HG03135 (cell line): ENCODE measurements at regions not wholly inside any gene's neighbourhood (a gene's known extent, or its start where the extent isn't known, plus 50 kb on each side); places are given as distances from the start of the nearest gene placed in this dataset.
"Not testable (repeated sequence)": the region's sequence is repeated elsewhere in the genome, so short reads cannot be mapped to it uniquely, and the experiment has no call there.

Experiments
- ATAC-seq: cut with Tn5 transposase; IDR thresholded peaks from one replicate; pipeline ENCODE4 v1.9.1; 2021; ENCODE audit warnings: mild to moderate bottlenecking, moderate library complexity; ENCODE audit not compliant: unreplicated experiment

DNA sequence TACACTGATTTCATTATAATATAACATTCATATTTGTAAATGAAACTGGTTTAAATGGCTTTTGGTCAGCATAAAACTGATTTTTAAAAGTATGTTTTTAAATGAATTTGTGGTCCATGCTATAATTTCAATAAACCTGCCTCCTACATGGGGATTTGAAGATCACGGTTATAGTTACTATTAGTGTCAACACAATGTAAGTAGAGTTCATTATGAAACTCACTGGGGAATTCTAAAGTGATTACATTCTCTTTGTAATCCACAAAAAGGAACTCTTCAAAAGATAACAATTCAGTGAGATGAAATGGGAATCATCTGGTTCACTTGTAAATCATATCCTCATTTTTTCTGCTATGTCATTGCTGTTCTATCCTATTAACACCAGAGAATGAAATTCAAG lies 204.5 kb upstream of the G2E3 start:
- ATAC-seq, result no peak

DNA sequence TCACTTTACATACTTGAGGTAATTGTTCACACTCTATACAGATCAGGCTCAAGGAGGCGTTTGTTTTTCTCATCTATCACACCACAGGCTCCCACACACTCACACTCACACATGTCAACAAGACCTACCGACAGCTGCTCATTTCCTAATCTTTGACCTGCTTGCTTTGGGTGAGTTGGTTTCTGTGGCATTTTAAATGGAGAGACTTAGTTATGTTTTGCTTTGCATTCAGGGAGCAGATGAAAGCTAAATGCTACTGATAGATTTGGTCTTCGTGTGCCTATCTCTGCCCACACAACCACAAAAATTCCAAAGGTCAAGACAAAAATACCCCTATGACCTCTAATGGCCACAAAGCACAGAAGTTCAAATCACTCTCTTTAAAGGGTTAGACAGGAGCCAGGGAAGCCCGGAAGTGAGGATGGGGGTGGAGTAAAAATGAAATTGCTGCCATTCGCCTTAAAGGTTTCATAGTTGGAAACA lies 203.5 kb upstream of the G2E3 start:
- peak; percentile 69 for ATAC-seq

- ATAC-seq, result no peak
Measured at GRCh38 chr14:30356438-30357202, 202.3 kb upstream of the G2E3 start.

DNA sequence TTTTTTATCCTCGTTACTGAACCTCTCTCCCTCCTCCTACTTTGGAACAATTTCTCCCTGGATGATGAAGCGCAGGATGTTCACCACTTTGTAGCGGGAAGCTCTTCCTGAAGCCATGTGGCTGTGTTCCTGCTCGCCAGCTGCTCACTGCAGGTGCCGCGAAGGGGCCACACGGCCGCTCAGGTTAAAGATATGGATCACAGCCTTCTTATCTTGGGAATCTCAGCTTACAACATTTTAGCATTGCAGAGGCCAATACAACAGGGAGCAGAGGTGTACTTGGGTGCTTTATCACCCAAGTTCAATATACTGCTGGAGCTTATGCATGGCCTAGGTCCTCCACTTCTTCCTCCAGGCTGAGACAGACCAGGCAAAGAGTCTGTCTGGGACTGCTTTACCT lies 201.2 kb upstream of the G2E3 start:
- no peak for ATAC-seq

GRCh38 chr14:30362369-30363218 lies 196.4 kb upstream of the G2E3 start:
- ATAC-seq, result no peak

- ATAC-seq, result not testable (repeated sequence)
Measured at GRCh38 chr14:30363219-30363880, 195.6 kb upstream of the G2E3 start.

- no peak for ATAC-seq
Measured at GRCh38 chr14:30369502-30370180, 189.3 kb upstream of the G2E3 start.

- no peak for ATAC-seq
Measured at GRCh38 chr14:30373053-30373452, 185.9 kb upstream of the G2E3 start.

DNA sequence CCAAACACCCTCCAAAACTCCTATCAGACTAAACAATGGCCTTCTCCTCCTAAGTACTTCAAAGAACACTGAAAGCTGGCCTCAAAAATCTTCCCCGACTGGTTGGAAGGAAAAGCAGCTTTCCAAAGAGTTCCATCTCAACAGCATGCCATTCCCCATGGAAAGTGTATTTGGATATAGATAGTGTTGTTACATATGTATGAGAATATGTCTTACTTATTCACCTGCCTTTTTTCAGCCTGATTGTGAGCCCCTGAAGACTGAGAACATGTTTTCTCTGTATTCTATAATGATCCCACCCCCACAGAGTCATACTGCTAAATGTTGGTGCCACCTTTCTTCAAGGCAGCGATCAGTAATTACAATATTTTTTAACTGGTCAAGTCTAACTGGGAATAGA lies 185.4 kb upstream of the G2E3 start:
- ATAC-seq, result no peak

DNA sequence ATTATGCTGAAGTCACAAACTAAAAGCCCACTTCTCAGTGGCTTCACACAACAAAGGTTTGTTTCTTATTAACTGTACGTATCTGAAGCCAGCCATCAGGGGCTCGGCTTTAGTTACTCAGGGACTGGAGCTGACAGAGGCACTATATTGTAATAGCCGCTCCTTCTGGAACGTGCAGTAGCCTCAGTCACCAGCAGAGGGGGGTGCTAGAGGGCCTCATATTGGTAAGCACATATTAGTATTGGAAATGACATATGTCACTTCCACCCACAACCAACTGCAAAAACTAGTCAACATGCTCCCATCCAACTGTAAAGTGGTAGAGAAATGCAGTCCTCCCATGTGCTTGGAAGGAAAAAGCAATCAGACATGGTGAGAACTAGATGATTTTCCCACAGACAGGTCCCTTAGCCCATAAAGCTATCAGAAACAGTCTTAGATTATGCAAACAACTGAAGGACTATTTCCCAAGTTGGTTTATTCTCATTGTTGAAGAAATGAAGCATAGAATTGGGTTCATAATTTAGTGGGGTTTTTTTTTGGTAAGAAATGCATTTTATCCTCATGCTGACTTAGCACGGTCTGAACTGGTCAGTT lies 183.6 kb upstream of the G2E3 start:
- ATAC-seq, result peak; percentile 96

DNA sequence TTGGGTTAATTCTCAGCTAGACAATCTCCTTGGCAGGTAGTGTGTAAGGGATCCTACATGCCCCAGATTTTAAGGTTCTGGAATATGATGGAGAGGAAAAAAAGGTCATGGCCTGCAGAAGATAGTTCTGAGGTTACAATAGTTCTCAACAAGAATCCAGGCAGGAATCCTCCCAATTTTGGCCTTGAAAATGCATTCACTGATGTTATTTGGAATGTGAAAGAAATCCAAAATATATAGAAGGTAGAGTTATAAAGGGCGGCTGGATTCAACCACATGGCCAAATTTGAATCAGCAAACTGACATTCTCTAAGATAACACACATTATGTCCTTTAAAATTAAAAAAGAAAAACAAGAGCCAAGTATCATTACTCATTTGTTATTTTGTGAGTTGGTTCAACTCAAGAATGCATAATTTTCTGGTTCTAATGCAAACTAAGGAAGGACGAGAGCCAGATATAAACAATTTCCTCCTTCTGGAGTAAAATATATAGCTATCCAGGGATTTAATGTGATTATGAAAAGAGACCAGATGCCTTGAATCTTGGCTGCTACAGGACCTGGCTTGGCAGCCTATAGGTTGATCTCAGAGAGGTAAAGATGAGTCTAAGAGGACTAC lies 177.0 kb upstream of the G2E3 start:
- ATAC-seq, result no peak

GRCh38 chr14:30385925-30386324 lies 173.0 kb upstream of the G2E3 start:
- ATAC-seq, result no peak

- no peak for ATAC-seq
Measured at GRCh38 chr14:30387871-30388270, 171.1 kb upstream of the G2E3 start.

- ATAC-seq, result no peak
Measured at GRCh38 chr14:30389134-30389876, 169.7 kb upstream of the G2E3 start.

DNA sequence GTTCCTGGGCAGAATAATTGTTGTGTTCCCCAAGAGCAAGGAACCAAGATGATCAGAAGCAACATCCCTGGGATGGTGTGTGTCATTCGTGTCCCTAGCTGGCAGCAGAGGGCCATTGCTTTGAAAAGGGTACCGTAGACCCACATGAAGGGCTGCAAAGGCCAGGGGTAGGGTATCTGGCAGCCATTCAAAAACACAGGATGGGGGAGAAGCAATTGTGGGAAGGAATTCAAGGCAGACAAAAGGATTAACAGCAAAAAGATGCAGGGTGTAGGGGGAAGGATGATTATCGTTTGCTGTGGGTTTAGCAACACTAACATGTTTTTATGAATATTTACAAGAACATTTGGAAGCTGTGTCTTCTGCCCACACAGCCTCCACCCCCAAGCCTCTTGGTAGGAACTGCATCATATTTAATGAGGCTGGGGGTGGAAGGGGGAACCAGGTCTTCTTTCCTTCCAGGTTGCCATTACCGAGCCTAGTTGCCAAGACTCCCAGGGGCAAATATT lies 169.0 kb upstream of the G2E3 start:
- no peak for ATAC-seq

DNA sequence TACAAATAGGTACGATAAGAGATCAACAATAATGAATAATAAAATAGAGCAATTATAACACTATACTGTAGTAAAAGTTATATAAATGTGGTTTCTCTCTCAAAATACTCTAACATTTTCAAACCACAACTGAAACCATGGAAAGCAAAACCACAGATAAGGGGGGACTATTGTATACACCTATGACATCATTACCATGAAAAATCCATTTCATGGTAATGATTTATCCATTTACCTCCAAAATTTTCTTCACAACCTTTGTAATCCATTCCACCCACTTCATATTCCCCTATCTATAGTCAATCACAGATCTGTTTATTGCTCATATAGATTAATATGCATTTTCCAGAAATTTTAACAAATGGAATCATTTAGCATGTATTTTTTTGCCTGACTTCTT lies 163.9 kb upstream of the G2E3 start:
- ATAC-seq, result no peak

- ATAC-seq, result no peak
Measured at GRCh38 chr14:30402846-30403245, 156.1 kb upstream of the G2E3 start.

GRCh38 chr14:30403791-30404190 lies 155.2 kb upstream of the G2E3 start:
- no peak for ATAC-seq

GRCh38 chr14:30409508-30410015 lies 149.4 kb upstream of the G2E3 start:
- ATAC-seq, result not testable (repeated sequence)
